Stromal cell of bone marrow (primary cell): ENCODE measurements at regions not wholly inside any gene's neighbourhood (a gene's known extent, or its start where the extent isn't known, plus 50 kb on each side); places are given as distances from the start of the nearest gene placed in this dataset.
"Not testable (repeated sequence)": the region's sequence is repeated elsewhere in the genome, so short reads cannot be mapped to it uniquely, and the experiment has no call there.

Experiments
- DNase-seq: peaks from one replicate; pipeline ENCODE4 v3.0.0-alpha.2; 2012; ENCODE audit warnings: low read depth

GRCh38 chr14:29376237-29376636, 551.4 kb downstream of the PRKD1 start:
- DNase-seq: no peak

- DNase-seq: no peak
Observed at GRCh38 chr14:29380826-29381225, 546.8 kb downstream of the PRKD1 start.

GRCh38 chr14:29388571-29388970, 539.1 kb downstream of the PRKD1 start:
- DNase-seq: no peak

- no peak for DNase-seq
Observed at GRCh38 chr14:29390081-29390832, 537.4 kb downstream of the PRKD1 start.

GRCh38 chr14:29391231-29391630, 536.4 kb downstream of the PRKD1 start:
- DNase-seq: no peak

- DNase-seq: no peak
Observed at GRCh38 chr14:29391801-29392200, 535.8 kb downstream of the PRKD1 start.

- no peak for DNase-seq
Observed at GRCh38 chr14:29392287-29392686, 535.4 kb downstream of the PRKD1 start.

- no peak for DNase-seq
Observed at GRCh38 chr14:29403091-29403490, 524.6 kb downstream of the PRKD1 start.

GRCh38 chr14:29410581-29410980, 517.1 kb downstream of the PRKD1 start:
- no peak for DNase-seq

GRCh38 chr14:29414931-29415330, 512.7 kb downstream of the PRKD1 start:
- DNase-seq: not testable (repeated sequence)

- DNase-seq: no peak
Observed at GRCh38 chr14:29419736-29420135, 507.9 kb downstream of the PRKD1 start.

GRCh38 chr14:29421156-29421728, 506.4 kb downstream of the PRKD1 start:
- no peak for DNase-seq

GRCh38 chr14:29425705-29426482, 501.8 kb downstream of the PRKD1 start:
- DNase-seq: no peak

GRCh38 chr14:29442696-29443095, 485.0 kb downstream of the PRKD1 start:
- DNase-seq: peak; percentile 38

- DNase-seq: no peak
Observed at GRCh38 chr14:29444216-29444615, 483.4 kb downstream of the PRKD1 start.

- peak; percentile 4 for DNase-seq
Observed at GRCh38 chr14:29444805-29445204, 482.8 kb downstream of the PRKD1 start.

- DNase-seq: no peak
Observed at GRCh38 chr14:29446971-29447370, 480.7 kb downstream of the PRKD1 start.

GRCh38 chr14:29451941-29452340, 475.7 kb downstream of the PRKD1 start:
- DNase-seq: no peak

- DNase-seq: no peak
Observed at GRCh38 chr14:29453045-29453444, 474.6 kb downstream of the PRKD1 start.

- DNase-seq: no peak
Observed at GRCh38 chr14:29454026-29454693, 473.5 kb downstream of the PRKD1 start.

GRCh38 chr14:29458547-29458946, 469.1 kb downstream of the PRKD1 start:
- no peak for DNase-seq

GRCh38 chr14:29459531-29459930, 468.1 kb downstream of the PRKD1 start:
- DNase-seq: no peak
